HG02852 (cell line): ENCODE measurements at regions not wholly inside any gene's neighbourhood (a gene's known extent, or its start where the extent isn't known, plus 50 kb on each side); places are given as distances from the start of the nearest gene placed in this dataset.

Source experiments
- ATAC-seq: cut with Tn5 transposase; IDR thresholded peaks from one replicate; pipeline ENCODE4 v1.9.1; 2021; ENCODE audit warnings: mild to moderate bottlenecking, moderate library complexity; ENCODE audit not compliant: unreplicated experiment

- no peak for ATAC-seq
These were observed 82.3 kb upstream of the RND3 start for GRCh38 chr2:150569761-150570160.

DNA sequence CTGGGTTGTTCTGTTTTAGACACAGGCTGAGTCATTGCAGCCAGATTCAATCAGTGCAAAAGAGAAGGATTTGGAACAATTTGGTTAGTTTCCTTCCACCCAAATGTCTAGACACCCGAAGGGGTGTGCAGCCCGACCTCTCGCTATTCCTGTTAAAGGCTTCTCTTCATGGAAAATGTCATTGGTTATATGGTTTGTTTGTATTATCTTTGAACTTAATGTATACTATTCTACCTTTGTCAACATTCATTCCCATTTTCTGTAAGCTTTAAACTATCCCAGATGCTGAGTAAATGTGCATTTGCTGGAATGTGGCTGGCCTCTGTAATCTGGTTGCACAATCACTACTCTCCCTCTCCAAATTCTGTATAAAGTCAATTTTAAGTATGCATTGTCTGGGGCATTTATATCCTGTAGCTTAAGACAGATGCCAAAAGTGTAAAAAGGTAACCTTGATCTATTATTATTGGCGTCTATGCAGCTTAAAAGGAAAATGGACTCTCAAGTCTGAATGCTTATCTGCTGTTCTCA is 80.4 kb upstream of the RND3 start:
- no peak for ATAC-seq

- no peak for ATAC-seq
These were observed 78.8 kb upstream of the RND3 start for GRCh38 chr2:150566289-150566688.

DNA sequence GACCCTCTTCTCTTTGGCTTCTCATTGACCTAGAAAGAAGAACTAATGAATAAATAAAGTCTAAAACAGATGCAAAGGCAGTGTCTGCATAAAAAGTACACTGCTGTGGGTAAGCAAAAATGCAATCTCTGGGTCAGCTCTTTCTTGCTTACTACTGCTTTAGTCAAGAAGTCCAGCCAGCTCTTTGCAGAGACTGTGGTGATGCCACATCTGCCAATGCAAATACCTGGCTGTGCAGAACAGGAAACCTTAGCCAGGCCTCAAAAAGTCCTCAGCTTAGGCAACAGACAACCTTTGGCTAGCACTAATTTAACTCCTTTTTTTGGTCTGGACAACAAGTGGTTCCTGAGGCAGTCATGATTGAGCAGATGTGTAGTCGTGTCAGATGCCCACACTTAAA is 73.6 kb upstream of the RND3 start:
- no peak for ATAC-seq

DNA sequence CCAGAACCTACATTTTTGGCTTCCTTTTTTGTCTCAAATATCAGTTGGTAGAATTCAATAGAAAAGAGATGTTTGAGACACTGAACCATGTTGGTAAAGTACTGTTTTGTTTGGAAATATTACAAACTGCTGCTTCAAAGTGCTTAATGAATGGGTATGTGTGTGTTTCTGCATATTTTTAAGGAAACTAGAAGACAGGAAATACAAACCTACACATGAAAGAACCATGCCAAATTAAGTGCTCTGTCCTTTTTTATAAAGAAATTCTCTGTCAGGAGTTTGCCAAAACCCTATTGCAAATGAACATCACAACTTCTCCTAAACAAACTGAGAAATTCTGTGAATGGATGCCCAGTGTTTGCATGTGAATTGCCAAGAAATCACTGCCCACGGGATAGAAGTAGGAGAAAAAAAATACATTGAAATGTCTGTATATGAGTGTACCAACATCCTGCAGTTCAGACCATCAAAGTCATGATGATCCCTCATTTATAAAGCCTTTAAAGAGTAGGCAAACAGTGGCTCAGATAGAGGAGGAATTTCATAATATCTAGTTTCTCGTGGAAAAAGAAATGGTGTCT is 69.6 kb upstream of the RND3 start:
- no peak for ATAC-seq

- ATAC-seq: no peak
These were observed 68.3 kb upstream of the RND3 start for GRCh38 chr2:150555611-150556356.

- no peak for ATAC-seq
These were observed 66.6 kb upstream of the RND3 start for GRCh38 chr2:150554046-150554445.

DNA sequence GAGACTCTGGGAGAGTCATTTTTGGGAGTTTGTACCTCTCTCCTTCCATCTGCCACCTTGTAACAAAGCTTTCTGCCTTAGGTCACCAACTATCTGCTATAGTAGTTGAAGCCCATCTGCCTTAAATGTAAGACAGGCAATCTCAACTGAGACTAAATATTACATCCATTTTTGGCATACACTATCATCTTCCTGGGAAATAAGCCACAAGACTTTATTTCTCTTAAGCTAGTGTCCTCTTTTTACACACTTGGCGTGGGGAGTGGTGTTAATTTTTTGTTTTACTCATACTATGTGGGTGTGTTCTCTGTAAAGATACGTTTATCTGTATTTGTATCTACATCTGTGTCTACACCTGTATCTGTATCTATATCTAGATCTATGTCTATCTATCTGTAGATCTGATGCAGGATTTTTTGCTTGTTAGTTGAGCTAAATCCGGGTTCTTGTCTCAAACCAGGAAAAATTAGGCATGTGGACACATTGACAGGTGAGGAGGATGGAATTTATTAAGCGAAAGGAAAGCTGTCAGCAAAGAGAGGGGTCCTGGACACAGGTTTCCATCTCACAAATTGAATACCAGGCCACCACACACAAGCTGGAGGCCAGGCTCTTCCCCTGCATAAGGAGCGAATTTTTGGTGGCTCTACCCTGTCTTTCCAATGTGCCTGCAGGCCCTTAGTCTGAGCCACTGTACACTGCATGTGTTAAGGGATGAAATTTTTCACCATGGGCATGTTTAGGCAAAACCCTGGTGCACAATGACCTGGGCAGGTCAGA is 64.8 kb upstream of the RND3 start:
- ATAC-seq: no peak

- no peak for ATAC-seq
These were observed 61.9 kb upstream of the RND3 start for GRCh38 chr2:150549381-150549780.

- ATAC-seq: no peak
These were observed 61.1 kb upstream of the RND3 start for GRCh38 chr2:150548527-150548926.

DNA sequence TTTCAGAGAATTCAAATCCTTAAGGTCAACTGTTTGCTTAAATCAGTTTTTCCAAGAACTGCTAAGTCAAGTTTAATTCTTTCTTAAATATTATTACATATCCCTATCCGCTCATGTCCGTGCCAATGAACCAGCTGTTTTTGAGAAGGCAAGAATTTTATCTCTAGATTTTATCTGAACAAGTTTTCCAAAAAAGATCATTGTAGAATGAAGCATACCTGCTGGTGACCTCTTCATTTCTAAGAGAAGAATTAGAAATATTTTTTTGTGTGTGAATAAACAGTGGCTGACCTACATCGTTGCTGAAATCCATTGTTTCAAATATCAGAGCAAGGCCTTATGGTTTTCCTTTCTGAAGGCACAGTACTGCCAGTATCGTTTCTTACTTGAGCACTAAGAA is 58.4 kb upstream of the RND3 start:
- no peak for ATAC-seq

DNA sequence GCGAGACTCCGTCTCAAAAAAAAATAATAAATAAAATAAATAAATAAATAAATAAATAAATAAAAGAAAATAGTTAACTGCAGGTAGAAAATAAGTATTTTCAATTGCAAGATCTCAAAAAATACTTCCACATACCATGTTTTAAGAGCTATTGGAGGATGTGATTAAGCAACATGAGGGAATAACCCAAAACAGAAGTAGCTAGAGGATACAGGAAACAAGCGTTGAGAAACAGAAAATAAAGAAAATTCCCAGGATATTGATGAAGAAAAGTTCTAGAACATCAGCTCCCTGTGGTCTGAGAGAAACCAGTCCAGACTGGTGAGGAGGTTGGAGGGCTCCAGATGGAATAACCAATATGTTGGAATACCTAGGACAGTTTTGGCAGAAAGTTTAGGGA is 57.3 kb upstream of the RND3 start:
- ATAC-seq: no peak

GRCh38 chr2:150542692-150543091 is 55.2 kb upstream of the RND3 start:
- no peak for ATAC-seq

GRCh38 chr2:150542172-150542571 is 54.7 kb upstream of the RND3 start:
- ATAC-seq: no peak

GRCh38 chr2:150538651-150539201 is 51.3 kb upstream of the RND3 start:
- no peak for ATAC-seq
